Right cardiac atrium (tissue), 5 donors: ENCODE measurements at regions not wholly inside any gene's neighbourhood (a gene's known extent, or its start where the extent isn't known, plus 50 kb on each side); places are given as distances from the start of the nearest gene placed in this dataset.

ENCODE experiments used
- ATAC-seq, 2 donors: fragments of 200-7000 bp; cut with Tn5 transposase; one replicate each; pipeline versions ENCODE4 v1.8.0 to v1.9.1; 2020; ENCODE audit warnings: moderate library complexity in 2 of 2, mild to moderate bottlenecking in 1 of 2
- DNase-seq, 3 donors: peaks; one replicate each; pipeline ENCODE4 v3.0.0-alpha.2; 2020
- H3K27ac ChIP-seq: one replicate; pipeline ENCODE4 v1.5.1; 2013; ENCODE audit warnings: mild to moderate bottlenecking, low read length, control low read depth, moderate library complexity
- H3K27me3 ChIP-seq: one replicate; pipeline ENCODE4 v1.6.1; 2013; ENCODE audit not compliant: control insufficient read depth, insufficient read depth
- H3K4me1 ChIP-seq: one replicate; pipeline ENCODE4 v1.6.1; 2013; ENCODE audit warnings: low read length; ENCODE audit not compliant: control insufficient read depth, insufficient read depth
- H3K4me3 ChIP-seq: one replicate; pipeline ENCODE4 v1.5.1; 2013; ENCODE audit warnings: low read length, control low read depth
- H3K9me3 ChIP-seq: one replicate; pipeline ENCODE4 v1.6.1; 2013; ENCODE audit warnings: low read length; ENCODE audit not compliant: control insufficient read depth
- WGBS: extraction: QIAGEN DNeasy Blood & Tissue Kit; methylation state at CpG from one replicate; pipeline ENCODE4 v1.1.7; 2013; 5-methylcytosine and 5-hydroxymethylcytosine counted together
- intact Hi-C, 4 donors: fragments of 100-400 bp; cut with DNase I; formaldehyde crosslinking; loops; one replicate each; pipeline versions ENCODE4 v1.11.0 to v1.14.0; 2022 to 2023
- donor health status: healthy with polysubstance abuse.
- donor health status: DM: no; HTN: yes; CAD: no.
- donor health status: DM: no; HTN: no; CAD: no.
- donor health status: DM: no; HTN: yes; CAD: no; lungs with severe emphysema.
- donor health status: DM: yes; HTN: yes; CAD: no.

DNA sequence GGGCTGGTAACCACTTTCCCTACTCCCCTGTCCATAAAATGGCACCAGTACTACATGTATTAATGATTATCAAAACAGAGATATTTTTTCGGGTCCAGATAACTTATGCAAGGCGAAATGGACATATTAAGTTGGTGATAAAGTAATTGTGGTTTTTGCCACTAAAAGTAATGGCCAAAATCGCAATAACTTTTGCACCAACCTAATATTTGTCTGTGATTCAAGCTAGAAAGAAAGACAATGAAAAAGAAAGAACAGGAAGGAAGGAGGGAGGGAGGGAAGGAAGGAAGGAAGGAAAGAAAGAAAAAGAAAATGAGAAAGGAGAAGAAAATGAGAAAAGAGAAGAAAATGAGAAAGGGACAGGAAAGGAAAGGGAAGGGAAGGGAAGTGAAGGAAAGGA, 922.9 kb downstream of the TBC1D32 start:
- 69% methylated on average over 3 of the region's 3 CpGs for WGBS
- ATAC-seq, result no peak

DNA sequence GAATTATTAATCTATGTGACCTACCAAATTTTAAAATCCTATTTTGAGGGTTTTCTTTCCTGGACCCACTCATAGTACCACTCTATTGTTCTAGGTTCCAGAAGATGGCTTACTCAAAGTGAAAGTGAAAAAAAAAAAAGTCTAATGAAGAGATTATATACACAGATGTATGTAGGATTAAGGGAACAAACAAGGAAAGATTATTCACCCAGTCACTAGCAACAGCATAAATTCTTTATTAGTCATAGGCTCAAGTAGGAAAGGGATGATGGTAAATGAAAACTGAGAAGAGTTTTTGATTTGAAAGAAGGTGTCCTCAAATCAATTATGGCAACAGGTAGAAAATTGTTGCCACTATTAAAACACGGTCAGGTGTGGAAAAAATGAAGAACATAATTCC, 923.7 kb downstream of the TBC1D32 start:
- no peaks in the 10 kb centered on the region for H3K4me1 ChIP-seq
- ATAC-seq (no peak), DNase-seq (no peak)
- no peak overlapping the region for H3K4me3 ChIP-seq
- WGBS, result 85% methylated on average over 1 of the region's 1 CpG
- intact Hi-C loops, result no loop called here
- H3K9me3 ChIP-seq, result no peaks in the 10 kb centered on the region
- H3K27me3 ChIP-seq, result no peaks in the 10 kb centered on the region
- no peak overlapping the region for H3K27ac ChIP-seq

More for the DNA sequence above, 922.9 kb downstream of the TBC1D32 start:
- Histone ChIP-seq H3K27me3 (no peaks in the 10 kb centered on the region), H3K4me1 (no peaks in the 10 kb centered on the region), H3K9me3 (no peaks in the 10 kb centered on the region), H3K4me3 (no peak overlapping the region), H3K27ac (no peak overlapping the region)
- intact Hi-C loops, result no loop called here
- DNase-seq, result no peak

DNA sequence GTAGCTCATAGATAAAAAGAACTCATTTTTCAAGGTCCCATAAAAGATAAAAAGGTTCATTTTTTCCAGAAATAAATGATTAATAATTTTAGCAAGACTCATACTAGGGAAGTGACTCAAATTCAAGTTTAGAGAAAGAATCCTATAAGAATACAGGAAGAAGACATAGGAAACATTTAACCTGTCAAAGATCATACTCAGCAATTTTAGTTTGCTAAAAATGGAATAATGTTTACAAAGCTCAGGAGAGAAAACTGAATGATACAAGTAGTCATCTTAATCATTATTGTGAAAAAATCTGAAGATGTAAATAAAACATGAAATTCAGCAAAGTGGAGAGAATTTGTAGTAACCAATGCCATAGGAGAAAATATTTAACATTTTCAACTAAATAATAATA, 926.6 kb downstream of the TBC1D32 start:
- no peak for ATAC-seq
- Histone ChIP-seq H3K27me3 (no peaks in the 10 kb centered on the region), H3K4me1 (no peaks in the 10 kb centered on the region), H3K27ac (no peak overlapping the region), H3K9me3 (no peaks in the 10 kb centered on the region), H3K4me3 (no peak overlapping the region)
- no peak for DNase-seq
- intact Hi-C loops, result no loop called here

DNA sequence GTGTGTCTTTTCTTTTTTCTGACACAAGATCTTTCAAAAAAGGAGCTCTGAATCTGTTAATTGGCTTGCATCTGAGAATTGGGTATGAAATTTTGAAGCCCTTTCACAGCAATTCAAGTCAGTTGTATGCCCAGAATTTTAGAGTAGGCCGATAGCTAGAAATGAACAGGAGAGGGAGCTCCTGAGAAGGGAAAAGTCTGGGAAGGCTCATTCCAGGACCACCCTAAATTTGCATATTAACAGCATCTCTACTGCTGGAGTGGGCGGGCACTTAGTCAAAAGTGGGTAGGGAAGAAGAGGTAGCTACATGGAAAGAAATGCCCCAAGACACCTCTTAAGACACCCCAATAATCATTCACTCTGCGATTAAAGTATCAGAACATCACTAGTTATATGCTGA, 928.3 kb downstream of the TBC1D32 start:
- intact Hi-C loops, result no loop called here
- 64% methylated on average over 3 of the region's 3 CpGs for WGBS
- H3K4me3 ChIP-seq, result no peak overlapping the region

DNA sequence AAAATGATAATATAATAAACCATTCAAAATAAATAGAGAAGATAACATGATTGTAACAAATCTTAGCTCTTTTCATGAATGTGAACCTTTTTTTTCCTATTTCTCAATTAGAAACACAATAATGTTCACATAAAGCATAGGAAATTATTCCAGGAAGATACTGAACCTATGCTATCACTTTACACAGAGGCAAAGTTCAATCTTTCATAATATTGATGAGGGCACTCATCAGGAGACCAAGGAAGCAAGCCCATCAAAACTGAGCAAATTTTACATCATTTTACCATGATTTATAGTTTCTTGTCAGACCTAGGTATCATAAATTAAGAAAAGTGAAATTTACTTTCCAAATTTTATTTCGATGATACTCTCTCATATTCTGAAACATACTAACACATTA, 938.5 kb downstream of the TBC1D32 start:
- H3K4me3 ChIP-seq, result no peak overlapping the region
- WGBS, result 87% methylated on average over 1 of the region's 1 CpG
- intact Hi-C loops, result no loop called here
- DNase-seq, result no peak
- ATAC-seq, result no peak
- no peaks in the 10 kb centered on the region for H3K9me3 ChIP-seq
- H3K4me1 ChIP-seq, result no peaks in the 10 kb centered on the region
- H3K27ac ChIP-seq, result no peak overlapping the region
- H3K27me3 ChIP-seq, result no peaks in the 10 kb centered on the region

More for the DNA sequence above, 928.3 kb downstream of the TBC1D32 start:
- DNase-seq, result no peak
- H3K27ac ChIP-seq, result no peak overlapping the region
- H3K4me1 ChIP-seq, result no peaks in the 10 kb centered on the region
- H3K27me3 ChIP-seq, result no peaks in the 10 kb centered on the region
- no peaks in the 10 kb centered on the region for H3K9me3 ChIP-seq
- ATAC-seq, result no peak

DNA sequence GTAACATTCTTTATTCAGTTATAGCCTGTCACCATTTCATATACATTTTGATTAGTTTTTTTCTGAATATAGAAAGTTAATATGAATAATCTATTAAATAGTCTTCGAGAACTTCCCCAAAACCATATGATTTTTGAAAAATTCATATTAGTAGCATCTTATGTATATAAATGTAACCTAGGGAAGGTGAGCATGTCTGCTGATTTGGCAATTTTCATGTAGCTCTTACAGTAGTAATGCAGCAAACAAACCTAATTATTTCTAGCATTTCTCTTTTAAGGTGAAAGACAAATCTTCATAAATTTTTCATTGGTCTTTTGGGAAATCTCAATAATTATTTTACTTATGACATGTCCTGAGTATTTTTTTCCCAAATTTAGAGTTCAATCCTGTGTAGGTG, 939.0 kb downstream of the TBC1D32 start:
- Histone ChIP-seq H3K27me3 (no peaks in the 10 kb centered on the region), H3K4me3 (no peak overlapping the region), H3K4me1 (no peaks in the 10 kb centered on the region), H3K27ac (no peak overlapping the region), H3K9me3 (no peaks in the 10 kb centered on the region)
- ATAC-seq (no peak), DNase-seq (no peak)
- WGBS, result 79% methylated on average over 1 of the region's 1 CpG
- intact Hi-C loops, result no loop called here

DNA sequence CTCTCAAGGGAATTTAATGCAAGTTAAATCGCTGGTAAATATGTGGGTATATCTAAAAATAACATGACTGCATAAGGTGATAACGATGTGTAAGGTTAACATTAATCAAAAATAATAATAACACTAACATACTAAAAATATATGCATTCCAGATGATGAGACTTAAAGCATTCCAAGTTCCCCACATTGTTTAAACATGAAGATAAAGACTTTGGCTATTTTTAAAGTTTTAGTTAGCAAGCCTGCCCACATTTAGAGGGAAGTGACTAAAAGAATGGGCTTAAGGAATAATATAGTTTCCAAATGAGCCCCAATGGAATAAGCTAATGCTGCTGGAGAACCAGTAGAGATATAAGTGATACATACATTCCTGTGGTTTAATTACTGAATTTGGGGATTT, 941.3 kb downstream of the TBC1D32 start:
- Histone ChIP-seq H3K27ac (no peak overlapping the region), H3K9me3 (no peaks in the 10 kb centered on the region), H3K4me3 (no peak overlapping the region), H3K4me1 (no peaks in the 10 kb centered on the region), H3K27me3 (no peaks in the 10 kb centered on the region)
- WGBS, result 19% methylated on average over 2 of the region's 2 CpGs
- DNase-seq, result no peak
- intact Hi-C loops, result no loop called here
- no peak for ATAC-seq

DNA sequence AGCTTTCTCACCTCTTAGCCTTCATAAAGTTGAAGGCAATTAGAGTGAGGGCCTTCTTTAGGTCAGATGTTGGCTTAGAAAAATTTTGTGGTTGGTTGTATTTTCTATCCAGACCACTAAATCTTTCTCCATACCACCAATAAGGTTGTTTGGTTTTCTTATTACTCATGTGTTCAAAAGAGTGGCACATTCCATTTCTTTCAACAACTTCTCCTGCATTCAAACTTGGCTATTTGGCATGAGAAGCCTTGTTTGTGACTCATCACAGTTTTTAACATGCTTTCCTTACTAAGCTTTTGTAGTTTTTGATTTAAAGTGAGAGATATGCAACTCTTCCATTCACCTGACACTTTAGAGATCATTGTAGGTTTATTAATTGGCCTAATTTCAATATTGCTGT, 949.6 kb downstream of the TBC1D32 start:
- no peak overlapping the region for H3K4me3 ChIP-seq
- no peaks in the 10 kb centered on the region for H3K4me1 ChIP-seq
- H3K9me3 ChIP-seq, result no peaks in the 10 kb centered on the region
- ATAC-seq, result no peak
- H3K27me3 ChIP-seq, result no peaks in the 10 kb centered on the region
- DNase-seq, result no peak
- intact Hi-C loops, result no loop called here
- H3K27ac ChIP-seq, result no peak overlapping the region

DNA sequence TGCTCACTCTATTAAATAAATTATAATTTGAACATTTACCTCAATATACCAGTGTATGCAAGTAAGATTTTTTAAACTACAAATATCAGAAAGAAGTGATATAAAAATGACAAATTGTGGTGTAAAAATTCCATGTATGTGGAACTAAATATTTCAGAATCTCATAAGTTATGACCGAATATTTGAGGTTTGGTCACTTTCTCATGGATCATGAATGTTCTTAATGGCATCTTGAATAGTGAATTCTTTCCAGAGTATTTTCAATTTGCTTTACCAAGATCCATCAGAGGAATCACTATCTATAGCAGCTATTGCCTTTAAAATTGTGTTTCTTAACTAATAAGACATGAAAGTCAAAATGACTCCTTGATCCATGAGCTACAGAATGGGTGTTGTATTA, 950.6 kb downstream of the TBC1D32 start:
- DNase-seq (no peak), ATAC-seq (no peak)
- Histone ChIP-seq H3K27me3 (no peaks in the 10 kb centered on the region), H3K27ac (no peak overlapping the region), H3K9me3 (no peaks in the 10 kb centered on the region), H3K4me3 (no peak overlapping the region), H3K4me1 (no peaks in the 10 kb centered on the region)
- 88% methylated on average over 1 of the region's 1 CpG for WGBS
- intact Hi-C loops, result no loop called here

DNA sequence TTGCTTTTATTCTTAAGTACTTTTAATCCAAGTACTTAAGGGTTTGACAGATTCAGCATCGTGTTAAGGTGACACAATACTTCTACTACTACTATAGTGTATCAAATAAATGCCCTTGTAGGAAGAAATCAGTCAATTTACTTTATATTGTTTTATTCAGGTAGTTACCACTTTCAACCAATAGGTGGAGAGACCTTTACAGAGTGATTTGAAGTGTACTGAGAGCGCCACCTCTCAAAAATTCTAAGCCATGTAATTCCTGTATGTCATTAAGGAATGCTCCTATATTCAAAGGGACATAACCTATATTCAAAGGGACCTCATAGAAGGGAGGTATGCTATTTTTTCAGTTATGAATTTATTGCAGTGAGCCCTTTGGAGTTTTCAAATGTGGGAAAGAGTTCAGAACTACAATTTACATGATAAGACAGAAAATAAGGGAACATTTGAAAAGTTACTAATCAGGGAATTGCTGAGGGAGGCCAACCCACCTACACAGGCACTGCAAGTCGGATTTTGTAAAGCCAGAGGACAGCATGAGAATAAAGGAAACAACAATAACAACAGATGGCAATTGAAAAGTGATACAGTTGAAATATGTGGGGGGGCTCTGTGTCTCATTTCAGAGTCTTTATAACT, 955.6 kb downstream of the TBC1D32 start:
- Histone ChIP-seq H3K27me3 (no peaks in the 10 kb centered on the region), H3K4me3 (no peak overlapping the region), H3K4me1 (no peaks in the 10 kb centered on the region), H3K9me3 (no peaks in the 10 kb centered on the region), H3K27ac (no peak overlapping the region)
- 41% methylated on average over 3 of the region's 3 CpGs for WGBS
- intact Hi-C loops, result no loop called here
- ATAC-seq (no peak), DNase-seq (no peak)

DNA sequence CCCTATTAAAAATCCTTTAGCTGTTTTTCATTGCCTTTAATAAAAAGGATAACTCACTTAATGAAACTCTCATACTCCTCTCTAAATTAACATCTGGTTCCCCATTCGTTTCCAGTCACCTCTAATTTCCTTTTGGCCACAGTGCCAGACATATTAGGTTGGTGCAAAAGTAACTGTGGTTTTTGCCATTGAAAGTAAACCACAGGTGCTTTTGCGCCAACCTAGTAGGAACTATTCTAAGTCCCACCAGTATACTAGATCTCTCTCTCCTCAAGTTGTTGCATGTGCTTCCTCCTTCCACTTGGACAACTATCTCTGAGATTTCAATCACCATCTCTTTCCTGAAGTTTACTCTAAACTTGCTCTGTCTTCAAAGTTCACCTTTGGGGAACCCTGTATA, 961.1 kb downstream of the TBC1D32 start:
- Histone ChIP-seq H3K9me3 (no peaks in the 10 kb centered on the region), H3K27ac (no peak overlapping the region), H3K4me1 (no peaks in the 10 kb centered on the region), H3K27me3 (no peaks in the 10 kb centered on the region), H3K4me3 (no peak overlapping the region)
- DNase-seq (no peak), ATAC-seq (no peak)
- 71% methylated on average over 2 of the region's 2 CpGs for WGBS
- intact Hi-C loops, result no loop called here

DNA sequence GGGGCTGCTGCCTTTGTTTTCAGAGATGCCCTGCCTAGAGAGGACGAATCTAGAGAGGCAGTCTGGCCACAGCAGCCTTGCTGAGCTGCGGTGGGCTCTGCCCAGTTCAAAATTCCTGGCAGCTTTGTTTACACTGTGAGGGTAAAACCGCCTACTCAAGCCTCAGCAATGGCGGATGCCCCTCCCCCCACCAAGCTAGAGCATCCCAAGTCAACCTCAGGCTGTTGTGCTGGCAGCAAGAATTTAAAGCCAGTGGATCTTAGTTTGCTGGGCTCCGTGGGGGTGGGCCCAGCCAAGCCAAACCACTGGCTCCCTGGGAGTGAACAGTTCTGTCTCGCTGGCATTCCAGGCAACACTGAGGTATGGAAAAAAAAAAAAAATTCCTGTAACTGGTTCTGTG, 970.9 kb downstream of the TBC1D32 start:
- DNase-seq, result no peak
- H3K4me1 ChIP-seq, result no peaks in the 10 kb centered on the region
- intact Hi-C loops, result no loop called here
- H3K27me3 ChIP-seq, result no peaks in the 10 kb centered on the region
- no peaks in the 10 kb centered on the region for H3K9me3 ChIP-seq
- H3K27ac ChIP-seq, result no peak overlapping the region
- 73% methylated on average over 6 of the region's 6 CpGs for WGBS
- no peak for ATAC-seq
- H3K4me3 ChIP-seq, result no peak overlapping the region
